Right cardiac atrium (tissue), 5 donors: ENCODE measurements at regions not wholly inside any gene's neighbourhood (a gene's known extent, or its start where the extent isn't known, plus 50 kb on each side); places are given as distances from the start of the nearest gene placed in this dataset.

Experiments used
- ATAC-seq, 2 donors: fragments of 200-7000 bp; cut with Tn5 transposase; one replicate each; pipeline versions ENCODE4 v1.8.0 to v1.9.1; 2020; ENCODE audit warnings: moderate library complexity in 2 of 2, mild to moderate bottlenecking in 1 of 2
- DNase-seq, 3 donors: peaks; one replicate each; pipeline ENCODE4 v3.0.0-alpha.2; 2020
- H3K27ac ChIP-seq: one replicate; pipeline ENCODE4 v1.5.1; 2013; ENCODE audit warnings: mild to moderate bottlenecking, low read length, control low read depth, moderate library complexity
- H3K27me3 ChIP-seq: one replicate; pipeline ENCODE4 v1.6.1; 2013; ENCODE audit not compliant: control insufficient read depth, insufficient read depth
- H3K4me1 ChIP-seq: one replicate; pipeline ENCODE4 v1.6.1; 2013; ENCODE audit warnings: low read length; ENCODE audit not compliant: control insufficient read depth, insufficient read depth
- H3K4me3 ChIP-seq: one replicate; pipeline ENCODE4 v1.5.1; 2013; ENCODE audit warnings: low read length, control low read depth
- H3K9me3 ChIP-seq: one replicate; pipeline ENCODE4 v1.6.1; 2013; ENCODE audit warnings: low read length; ENCODE audit not compliant: control insufficient read depth
- WGBS: extraction: QIAGEN DNeasy Blood & Tissue Kit; methylation state at CpG from one replicate; pipeline ENCODE4 v1.1.7; 2013; 5-methylcytosine and 5-hydroxymethylcytosine counted together
- intact Hi-C, 4 donors: fragments of 100-400 bp; cut with DNase I; formaldehyde crosslinking; loops; one replicate each; pipeline versions ENCODE4 v1.11.0 to v1.14.0; 2022 to 2023
- donor health status: healthy with polysubstance abuse.
- donor health status: DM: no; HTN: yes; CAD: no.
- donor health status: DM: no; HTN: no; CAD: no.
- donor health status: DM: no; HTN: yes; CAD: no; lungs with severe emphysema.
- donor health status: DM: yes; HTN: yes; CAD: no.

GRCh38 chr5:163756170-163756569 lies 250.8 kb downstream of the MAT2B start:
- no peak overlapping the region for H3K27ac ChIP-seq
- no peaks in the 10 kb centered on the region for H3K4me1 ChIP-seq
- H3K9me3 ChIP-seq: no peaks in the 10 kb centered on the region
- DNase-seq (no peak), ATAC-seq (no peak)
- H3K4me3 ChIP-seq: no peak overlapping the region
- intact Hi-C loops: no loop called here
- 83% methylated on average over 2 of the region's 2 CpGs for WGBS
- no peaks in the 10 kb centered on the region for H3K27me3 ChIP-seq

GRCh38 chr5:163757344-163757743 lies 251.9 kb downstream of the MAT2B start:
- DNase-seq (no peak), ATAC-seq (no peak)
- H3K9me3 ChIP-seq: no peaks in the 10 kb centered on the region
- H3K4me3 ChIP-seq: no peak overlapping the region
- no peak overlapping the region for H3K27ac ChIP-seq
- WGBS: 73% methylated on average over 5 of the region's 5 CpGs
- no peaks in the 10 kb centered on the region for H3K4me1 ChIP-seq
- intact Hi-C loops: no loop called here
- H3K27me3 ChIP-seq: no peaks in the 10 kb centered on the region

- no peak for DNase-seq
These were observed 252.9 kb downstream of the MAT2B start for GRCh38 chr5:163758283-163758711.

GRCh38 chr5:163759000-163759704 lies 253.7 kb downstream of the MAT2B start:
- ATAC-seq: no peak
- no peaks in the 10 kb centered on the region for H3K9me3 ChIP-seq
- no peak overlapping the region for H3K4me3 ChIP-seq
- no peak for DNase-seq
- H3K27me3 ChIP-seq: no peaks in the 10 kb centered on the region
- no peak overlapping the region for H3K27ac ChIP-seq
- H3K4me1 ChIP-seq: no peaks in the 10 kb centered on the region
- WGBS: 84% methylated on average over 4 of the region's 4 CpGs
- intact Hi-C loops: no loop called here

More at GRCh38 chr5:163758283-163758711, 252.9 kb downstream of the MAT2B start:
- Histone ChIP-seq H3K27ac (no peak overlapping the region), H3K27me3 (no peaks in the 10 kb centered on the region), H3K4me1 (no peaks in the 10 kb centered on the region), H3K4me3 (no peak overlapping the region), H3K9me3 (no peaks in the 10 kb centered on the region)
- intact Hi-C loops: no loop called here
- 30% methylated on average over 2 of the region's 2 CpGs for WGBS
- ATAC-seq: no peak

GRCh38 chr5:163760498-163760897 lies 255.1 kb downstream of the MAT2B start:
- intact Hi-C loops: no loop called here
- no peak overlapping the region for H3K27ac ChIP-seq
- no peaks in the 10 kb centered on the region for H3K27me3 ChIP-seq
- H3K4me1 ChIP-seq: no peaks in the 10 kb centered on the region
- H3K9me3 ChIP-seq: no peaks in the 10 kb centered on the region
- DNase-seq: no peak
- peak in 1 of 2 donors; percentile 57 for ATAC-seq
- WGBS: 25% methylated on average over 3 of the region's 3 CpGs
- no peak overlapping the region for H3K4me3 ChIP-seq

GRCh38 chr5:163766936-163767670 lies 261.7 kb downstream of the MAT2B start:
- intact Hi-C loops: no loop called here
- Histone ChIP-seq H3K9me3 (no peaks in the 10 kb centered on the region), H3K4me3 (no peak overlapping the region), H3K4me1 (no peaks in the 10 kb centered on the region), H3K27ac (no peak overlapping the region), H3K27me3 (no peaks in the 10 kb centered on the region)
- ATAC-seq (no peak), DNase-seq (no peak)
- WGBS: 42% methylated on average over 8 of the region's 8 CpGs

GRCh38 chr5:163770625-163771024 lies 265.2 kb downstream of the MAT2B start:
- DNase-seq (no peak), ATAC-seq (peak; percentile 43 to 64)
- H3K4me1 ChIP-seq: no peaks in the 10 kb centered on the region
- no peak overlapping the region for H3K27ac ChIP-seq
- H3K9me3 ChIP-seq: no peaks in the 10 kb centered on the region
- H3K27me3 ChIP-seq: no peaks in the 10 kb centered on the region
- intact Hi-C loops: no loop called here
- H3K4me3 ChIP-seq: no peak overlapping the region
- 16% methylated on average over 2 of the region's 2 CpGs for WGBS

- H3K4me1 ChIP-seq: no peaks in the 10 kb centered on the region
- no peaks in the 10 kb centered on the region for H3K9me3 ChIP-seq
- DNase-seq (no peak), ATAC-seq (no peak)
- H3K27ac ChIP-seq: no peak overlapping the region
- no peaks in the 10 kb centered on the region for H3K27me3 ChIP-seq
- no peak overlapping the region for H3K4me3 ChIP-seq
- intact Hi-C loops: no loop called here
- 93% methylated on average over 1 of the region's 1 CpG for WGBS
These were observed 266.8 kb downstream of the MAT2B start for GRCh38 chr5:163772241-163772640.

GRCh38 chr5:163772644-163773043 lies 267.2 kb downstream of the MAT2B start:
- no peaks in the 10 kb centered on the region for H3K9me3 ChIP-seq
- DNase-seq: no peak
- 86% methylated on average over 2 of the region's 2 CpGs for WGBS
- intact Hi-C loops: no loop called here
- ATAC-seq: no peak
- no peak overlapping the region for H3K27ac ChIP-seq
- H3K4me3 ChIP-seq: no peak overlapping the region
- no peaks in the 10 kb centered on the region for H3K4me1 ChIP-seq
- H3K27me3 ChIP-seq: no peaks in the 10 kb centered on the region

GRCh38 chr5:163773226-163773625 lies 267.8 kb downstream of the MAT2B start:
- no peak for ATAC-seq
- no peaks in the 10 kb centered on the region for H3K4me1 ChIP-seq
- intact Hi-C loops: no loop called here
- no peaks in the 10 kb centered on the region for H3K9me3 ChIP-seq
- 79% methylated on average over 6 of the region's 6 CpGs for WGBS
- no peak overlapping the region for H3K4me3 ChIP-seq
- no peak overlapping the region for H3K27ac ChIP-seq
- no peaks in the 10 kb centered on the region for H3K27me3 ChIP-seq
- DNase-seq: no peak

- DNase-seq (no peak), ATAC-seq (no peak)
- H3K4me1 ChIP-seq: no peaks in the 10 kb centered on the region
- H3K27ac ChIP-seq: no peak overlapping the region
- no peak overlapping the region for H3K4me3 ChIP-seq
- intact Hi-C loops: no loop called here
- no peaks in the 10 kb centered on the region for H3K9me3 ChIP-seq
- no peaks in the 10 kb centered on the region for H3K27me3 ChIP-seq
- 79% methylated on average over 3 of the region's 3 CpGs for WGBS
These were observed 284.5 kb downstream of the MAT2B start for GRCh38 chr5:163789870-163790269.
